Endothelial cell of umbilical vein (primary cell): ENCODE measurements at regions not wholly inside any gene's neighbourhood (a gene's known extent, or its start where the extent isn't known, plus 50 kb on each side); places are given as distances from the start of the nearest gene placed in this dataset.

Experiments used
- BruUV-seq: library from RNA; stranded (reverse); fragments of 400-500 nt; replicated peaks from 2 replicates; lab custom pipeline; 2021; lab: Mats Ljungman, UMichigan
- CTCF ChIA-PET: fragments of 300-600, 350-600 bp; sonication (Branson Sonifier 250); formaldehyde crosslinking; loops from one replicate; lab custom pipeline; 2021; ENCODE audit warnings: antibody characterized with exemption, inconsistent platforms; lab: Charles Lee
- POLR2A ChIA-PET: fragments of 300-600, 350-600 bp; sonication (Branson Sonifier 250); formaldehyde crosslinking; loops from one replicate; lab custom pipeline; 2021; ENCODE audit warnings: antibody characterized with exemption, inconsistent platforms; lab: Charles Lee
- DNase-seq: peaks from one replicate; pipeline ENCODE4 v3.0.0-alpha.2; 2011; ENCODE audit warnings: low read depth, low spot score
- FAIRE-seq: peaks from 2 replicates; lab custom pipeline; 2011; peaks lifted over from hg19 to GRCh38; lab: Jason Lieb, UNC
- H2AFZ ChIP-seq: 2 replicates; pipeline ENCODE4 v1.6.0; 2012; ENCODE audit warnings: low read depth, low read length, control low read depth, inconsistent platforms
- H3K27ac ChIP-seq: 2 replicates; pipeline ENCODE4 v1.5.1; 2011; ENCODE audit warnings: low read depth, mild to moderate bottlenecking, control low read depth, low read length, moderate library complexity; ENCODE audit not compliant: insufficient read depth
- H3K27me3 ChIP-seq, 2 experiments: 2 replicates each; pipeline versions ENCODE4 v1.6.0 to v1.6.1; 2011; ENCODE audit warnings: low read length in 2 of 2, mixed read lengths in 1 of 2; ENCODE audit not compliant: control insufficient read depth in 2 of 2, insufficient read depth in 2 of 2
- H3K36me3 ChIP-seq, 2 experiments: 2 replicates in 1 of 2; 3 replicates in 1 of 2; pipeline ENCODE4 v1.5.1; 2011; ENCODE audit warnings: low read length in 2 of 2, mild to moderate bottlenecking in 1 of 2, moderate library complexity in 1 of 2; ENCODE audit not compliant: control insufficient read depth in 2 of 2, insufficient read depth in 2 of 2; ENCODE audit errors: extremely low read depth in 1 of 2
- H3K4me1 ChIP-seq: 3 replicates; pipeline ENCODE4 v1.5.1; 2011; ENCODE audit warnings: mild to moderate bottlenecking, low read length; ENCODE audit not compliant: control insufficient read depth, insufficient read depth; ENCODE audit errors: extremely low read depth
- H3K4me2 ChIP-seq: 2 replicates; pipeline ENCODE4 v1.6.1; 2011; ENCODE audit warnings: low read length, control low read depth, mixed read lengths; ENCODE audit not compliant: insufficient read depth
- H3K4me3 ChIP-seq, 3 experiments: fragments of 200-600 bp in 1 of 3; sonication (generic), shearing (Covaris generic) in 1 of 3; replicated peaks in 1 of 3; 2 replicates each; pipeline ENCODE4 v1.5.1; 2011 to 2016; ENCODE audit warnings: control low read depth in 3 of 3, low read length in 3 of 3, mild to moderate bottlenecking in 2 of 3, inconsistent platforms in 1 of 3, low read depth in 1 of 3, moderate library complexity in 1 of 3; ENCODE audit not compliant: insufficient read depth in 1 of 3
- H3K79me2 ChIP-seq: 2 replicates; pipeline ENCODE4 v1.6.0; 2012; ENCODE audit warnings: low read length, inconsistent platforms; ENCODE audit not compliant: control insufficient read depth, insufficient read depth
- H3K9ac ChIP-seq: replicated peaks from 2 replicates; pipeline ENCODE3; 2011; ENCODE audit warnings: low read length, control low read depth; ENCODE audit not compliant: insufficient read depth; ENCODE audit errors: extremely low read depth
- H3K9me1 ChIP-seq: replicated peaks from 3 replicates; pipeline ENCODE4 v1.6.0; 2011; ENCODE audit warnings: mild to moderate bottlenecking, low read length; ENCODE audit not compliant: control insufficient read depth, insufficient read depth; ENCODE audit errors: extremely low read depth
- H3K9me3 ChIP-seq: replicated peaks from 2 replicates; pipeline ENCODE4 v1.5.1; 2012; ENCODE audit warnings: low read length, inconsistent platforms; ENCODE audit not compliant: control insufficient read depth, insufficient read depth
- H4K20me1 ChIP-seq: replicated peaks from 2 replicates; pipeline ENCODE3; 2011; ENCODE audit warnings: mild to moderate bottlenecking, low read length; ENCODE audit not compliant: control insufficient read depth, insufficient read depth; ENCODE audit errors: extremely low read depth
- EZH2 ChIP-seq: IDR thresholded peaks from 2 replicates; pipeline ENCODE4 v1.6.1; 2012; ENCODE audit warnings: borderline replicate concordance, low read depth, mild to moderate bottlenecking, moderate library complexity, low read length, inconsistent platforms; ENCODE audit not compliant: severe bottlenecking
- FOS ChIP-seq: IDR thresholded peaks from 2 replicates; pipeline ENCODE4 v1.6.1; 2011; ENCODE audit warnings: mild to moderate bottlenecking, low read length, moderate library complexity, borderline replicate concordance; ENCODE audit not compliant: insufficient read depth
- GATA2 ChIP-seq: IDR thresholded peaks from 2 replicates; pipeline ENCODE4 v1.7.0; 2011; ENCODE audit warnings: low read depth, mild to moderate bottlenecking, moderate library complexity, mixed read lengths, low read length; ENCODE audit not compliant: insufficient read length, insufficient read depth
- JUN ChIP-seq: IDR thresholded peaks from 2 replicates; pipeline ENCODE4 v1.6.1; 2011; ENCODE audit warnings: borderline replicate concordance, low read depth; ENCODE audit not compliant: insufficient read length, insufficient read depth
- MYC ChIP-seq: IDR thresholded peaks from one replicate; pipeline ENCODE4 v1.6.1; 2011; ENCODE audit warnings: mild to moderate bottlenecking, low read depth, low read length
- POLR2A ChIP-seq: IDR thresholded peaks from 2 replicates; pipeline ENCODE4 v1.6.1; 2012; ENCODE audit warnings: low read depth, mild to moderate bottlenecking, control low read depth, low read length
- POLR2AphosphoS5 ChIP-seq: IDR thresholded peaks from 2 replicates; pipeline ENCODE4 v1.6.1; 2012; ENCODE audit warnings: low read depth, mild to moderate bottlenecking, control low read depth, low read length, moderate library complexity; ENCODE audit not compliant: insufficient read depth
- dilution Hi-C: fragments of 300-500 bp; cut with MboI; formaldehyde crosslinking; loops from one replicate; pipeline ENCODE4 v1.15.0; 2019; ENCODE audit warnings: low sequenced_read_pairs; ENCODE audit not compliant: extremely low pct_ligation_motif_present
- intact Hi-C: fragments of 100-400 bp; cut with micrococcal nuclease; formaldehyde crosslinking; loops from one replicate; pipeline ENCODE4 v1.10.0; 2022
- TF ChIP-seq, protein P1 (sequence below): IDR thresholded peaks from 2 replicates; pipeline ENCODE4 v1.6.1; 2011; ENCODE audit not compliant: insufficient read depth, insufficient read length
- TF ChIP-seq, protein P2 (sequence below), 2 donors: IDR thresholded peaks; 1 replicate in 1 of 2; 2 replicates in 1 of 2; pipeline ENCODE4 v1.5.1; 2011; ENCODE audit warnings: low read length in 2 of 2, mild to moderate bottlenecking in 2 of 2, moderate library complexity in 2 of 2, control low read depth in 1 of 2, inconsistent platforms in 1 of 2, low read depth in 1 of 2; ENCODE audit not compliant: insufficient read depth in 1 of 2; ENCODE audit errors: extremely low read depth in 1 of 2

DNA sequence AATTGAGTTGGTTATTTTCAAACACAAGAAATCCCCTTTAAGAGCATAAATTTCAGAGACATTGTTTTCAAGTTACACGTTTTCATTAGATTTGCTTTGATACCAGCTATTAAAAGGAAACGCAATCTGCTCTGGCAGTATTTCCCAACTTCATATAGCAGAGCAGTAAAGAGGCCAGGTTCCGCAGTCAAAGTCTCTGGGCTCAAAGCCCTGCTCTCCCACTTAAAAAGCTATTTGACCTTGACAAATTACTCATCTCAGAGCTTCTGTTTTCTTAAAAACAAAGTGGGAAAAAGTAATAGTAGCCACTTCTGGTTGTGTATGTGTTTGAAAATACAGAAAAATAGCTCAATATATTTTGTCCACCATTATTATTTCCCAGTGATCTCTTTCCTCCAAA, 89.7 kb upstream of the CDYL2 start:
- H3K27me3 ChIP-seq = peaks cover 4 to 8% of the 10 kb centered on the region in 2 experiments
- no peaks in the 10 kb centered on the region for H3K9me3 ChIP-seq
- TF ChIP-seq, protein P1, sequence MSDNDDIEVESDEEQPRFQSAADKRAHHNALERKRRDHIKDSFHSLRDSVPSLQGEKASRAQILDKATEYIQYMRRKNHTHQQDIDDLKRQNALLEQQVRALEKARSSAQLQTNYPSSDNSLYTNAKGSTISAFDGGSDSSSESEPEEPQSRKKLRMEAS = no peak
- TF ChIP-seq GATA2 (no peak), MYC (no peak), EZH2 (no peak), FOS (no peak), POLR2AphosphoS5 (no peak), JUN (no peak), POLR2A (no peak)
- TF ChIP-seq, protein P2, sequence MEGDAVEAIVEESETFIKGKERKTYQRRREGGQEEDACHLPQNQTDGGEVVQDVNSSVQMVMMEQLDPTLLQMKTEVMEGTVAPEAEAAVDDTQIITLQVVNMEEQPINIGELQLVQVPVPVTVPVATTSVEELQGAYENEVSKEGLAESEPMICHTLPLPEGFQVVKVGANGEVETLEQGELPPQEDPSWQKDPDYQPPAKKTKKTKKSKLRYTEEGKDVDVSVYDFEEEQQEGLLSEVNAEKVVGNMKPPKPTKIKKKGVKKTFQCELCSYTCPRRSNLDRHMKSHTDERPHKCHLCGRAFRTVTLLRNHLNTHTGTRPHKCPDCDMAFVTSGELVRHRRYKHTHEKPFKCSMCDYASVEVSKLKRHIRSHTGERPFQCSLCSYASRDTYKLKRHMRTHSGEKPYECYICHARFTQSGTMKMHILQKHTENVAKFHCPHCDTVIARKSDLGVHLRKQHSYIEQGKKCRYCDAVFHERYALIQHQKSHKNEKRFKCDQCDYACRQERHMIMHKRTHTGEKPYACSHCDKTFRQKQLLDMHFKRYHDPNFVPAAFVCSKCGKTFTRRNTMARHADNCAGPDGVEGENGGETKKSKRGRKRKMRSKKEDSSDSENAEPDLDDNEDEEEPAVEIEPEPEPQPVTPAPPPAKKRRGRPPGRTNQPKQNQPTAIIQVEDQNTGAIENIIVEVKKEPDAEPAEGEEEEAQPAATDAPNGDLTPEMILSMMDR (IDR thresholded peaks at IDR 0.05; ENCODE audit: extremely low read depth in 1 of 2, insufficient read depth in 1 of 2, low read depth in 1 of 2, low read length in 2 of 2) = no peak
- no peaks in the 10 kb centered on the region for H4K20me1 ChIP-seq
- no peak for DNase-seq
- H3K9ac ChIP-seq = no peak overlapping the region
- ChIA-PET CTCF (interaction anchor here (1.8 kb wide), 1 partner anchor 31 kb away, joined by 9 read pairs; no protein-coding TSS in a partner anchor), POLR2A (interaction anchor here (0.6 kb wide), 1 partner anchor 114 kb away, joined by 9 read pairs; no protein-coding TSS in a partner anchor)
- no TSS peak for BruUV-seq
- H3K4me1 ChIP-seq = no peaks in the 10 kb centered on the region
- no peaks in the 10 kb centered on the region for H3K79me2 ChIP-seq
- no peak overlapping the region for H2AFZ ChIP-seq
- H3K36me3 ChIP-seq = no peaks in the 10 kb centered on the region
- intact Hi-C loops (no loop called here), dilution Hi-C loops (no loop called here)
- no peak for FAIRE-seq
- no peaks in the 10 kb centered on the region for H3K9me1 ChIP-seq
- no peak overlapping the region for H3K27ac ChIP-seq
- no peak overlapping the region for H3K4me3 ChIP-seq
- H3K4me2 ChIP-seq = no peak overlapping the region
